ENCODE measurements at regions not wholly inside any gene's neighbourhood (a gene's known extent, or its start where the extent isn't known, plus 50 kb on each side); places are given as distances from the start of the nearest gene placed in this dataset.

DNA sequence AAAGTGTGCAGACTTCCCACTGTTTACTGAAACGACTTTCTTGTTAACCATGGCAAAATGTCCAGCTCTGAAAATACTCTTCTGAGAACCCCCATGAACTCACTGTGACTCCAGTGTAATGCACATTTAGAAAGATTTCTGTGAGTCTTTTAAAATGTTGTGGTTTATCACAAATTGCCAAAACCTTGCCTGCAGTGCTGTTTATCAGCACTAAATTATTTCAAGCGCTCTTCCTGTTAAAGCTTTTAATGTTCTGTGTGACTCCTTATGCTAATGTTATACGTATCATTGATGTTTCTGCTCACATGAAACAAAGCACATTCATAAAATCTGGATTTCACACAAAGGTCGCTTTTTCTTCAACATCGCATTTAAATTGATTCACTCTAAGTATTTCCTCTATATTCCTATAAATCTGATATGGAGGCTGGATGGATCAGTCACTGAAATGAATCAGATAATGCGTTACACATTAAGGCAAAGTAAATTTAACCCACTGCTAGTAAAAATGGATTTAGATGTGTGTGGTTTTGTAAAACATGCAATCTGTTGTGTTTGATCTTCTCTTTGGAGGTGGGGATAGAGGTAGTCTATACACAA, 521.2 kb downstream of the NYAP2 start:
- ChIA-PET CTCF (interaction anchor here (1.2 kb wide), 1 partner anchor 30 kb away, joined by 5 read pairs; no protein-coding TSS in a partner anchor), POLR2A (no interaction called here)
- no peak for TF ChIP-seq ZNF510 (tag by site-specific recombination; IDR thresholded peaks at IDR 0.05; ENCODE audit: insufficient replicate concordance)
- TF ChIP-seq ZNF791 (tag by site-specific recombination; IDR thresholded peaks at IDR 0.05) = no peak
- TF ChIP-seq, protein P1, sequence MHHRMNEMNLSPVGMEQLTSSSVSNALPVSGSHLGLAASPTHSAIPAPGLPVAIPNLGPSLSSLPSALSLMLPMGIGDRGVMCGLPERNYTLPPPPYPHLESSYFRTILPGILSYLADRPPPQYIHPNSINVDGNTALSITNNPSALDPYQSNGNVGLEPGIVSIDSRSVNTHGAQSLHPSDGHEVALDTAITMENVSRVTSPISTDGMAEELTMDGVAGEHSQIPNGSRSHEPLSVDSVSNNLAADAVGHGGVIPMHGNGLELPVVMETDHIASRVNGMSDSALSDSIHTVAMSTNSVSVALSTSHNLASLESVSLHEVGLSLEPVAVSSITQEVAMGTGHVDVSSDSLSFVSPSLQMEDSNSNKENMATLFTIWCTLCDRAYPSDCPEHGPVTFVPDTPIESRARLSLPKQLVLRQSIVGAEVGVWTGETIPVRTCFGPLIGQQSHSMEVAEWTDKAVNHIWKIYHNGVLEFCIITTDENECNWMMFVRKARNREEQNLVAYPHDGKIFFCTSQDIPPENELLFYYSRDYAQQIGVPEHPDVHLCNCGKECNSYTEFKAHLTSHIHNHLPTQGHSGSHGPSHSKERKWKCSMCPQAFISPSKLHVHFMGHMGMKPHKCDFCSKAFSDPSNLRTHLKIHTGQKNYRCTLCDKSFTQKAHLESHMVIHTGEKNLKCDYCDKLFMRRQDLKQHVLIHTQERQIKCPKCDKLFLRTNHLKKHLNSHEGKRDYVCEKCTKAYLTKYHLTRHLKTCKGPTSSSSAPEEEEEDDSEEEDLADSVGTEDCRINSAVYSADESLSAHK (tag by site-specific recombination; IDR thresholded peaks at IDR 0.05) = no peak
- no peak for TF ChIP-seq SCRT2 (tag by site-specific recombination; IDR thresholded peaks at IDR 0.05)
- no peak for TF ChIP-seq ZSCAN30 (tag by site-specific recombination; IDR thresholded peaks at IDR 0.05)
- TF ChIP-seq, protein P2, sequence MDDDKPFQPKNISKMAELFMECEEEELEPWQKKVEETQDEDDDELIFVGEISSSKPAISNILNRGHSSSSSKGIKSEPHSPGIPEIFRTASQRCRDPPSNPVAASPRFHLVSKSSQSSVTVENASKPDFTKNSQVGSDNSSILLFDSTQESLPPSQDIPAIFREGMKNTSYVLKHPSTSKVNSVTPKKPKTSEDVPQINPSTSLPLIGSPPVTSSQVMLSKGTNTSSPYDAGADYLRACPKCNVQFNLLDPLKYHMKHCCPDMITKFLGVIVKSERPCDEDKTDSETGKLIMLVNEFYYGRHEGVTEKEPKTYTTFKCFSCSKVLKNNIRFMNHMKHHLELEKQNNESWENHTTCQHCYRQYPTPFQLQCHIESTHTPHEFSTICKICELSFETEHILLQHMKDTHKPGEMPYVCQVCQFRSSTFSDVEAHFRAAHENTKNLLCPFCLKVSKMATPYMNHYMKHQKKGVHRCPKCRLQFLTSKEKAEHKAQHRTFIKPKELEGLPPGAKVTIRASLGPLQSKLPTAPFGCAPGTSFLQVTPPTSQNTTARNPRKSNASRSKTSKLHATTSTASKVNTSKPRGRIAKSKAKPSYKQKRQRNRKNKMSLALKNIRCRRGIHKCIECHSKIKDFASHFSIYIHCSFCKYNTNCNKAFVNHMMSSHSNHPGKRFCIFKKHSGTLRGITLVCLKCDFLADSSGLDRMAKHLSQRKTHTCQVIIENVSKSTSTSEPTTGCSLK (tag by site-specific recombination; IDR thresholded peaks at IDR 0.05) = no peak
- TF ChIP-seq REPIN1 (tag by site-specific recombination; IDR thresholded peaks at IDR 0.05; ENCODE audit: low read depth) = no peak
- TF ChIP-seq KLF9 (tag by site-specific recombination; IDR thresholded peaks at IDR 0.05; ENCODE audit: low read depth) = no peak
- TF ChIP-seq ZNF629 (tag by site-specific recombination; IDR thresholded peaks at IDR 0.05) = no peak
- TF ChIP-seq ZNF16 (tag by site-specific recombination; IDR thresholded peaks at IDR 0.05; ENCODE audit: low read depth) = no peak
- TF ChIP-seq MEIS1 (CRISPR knock-in tag; IDR thresholded peaks at IDR 0.05; ENCODE audit: borderline replicate concordance) = no peak
- TF ChIP-seq PRDM1 (tag by site-specific recombination; IDR thresholded peaks at IDR 0.05) = no peak
- TF ChIP-seq ZNF133 (tag by site-specific recombination; IDR thresholded peaks at IDR 0.05) = no peak
- TF ChIP-seq, protein P3, sequence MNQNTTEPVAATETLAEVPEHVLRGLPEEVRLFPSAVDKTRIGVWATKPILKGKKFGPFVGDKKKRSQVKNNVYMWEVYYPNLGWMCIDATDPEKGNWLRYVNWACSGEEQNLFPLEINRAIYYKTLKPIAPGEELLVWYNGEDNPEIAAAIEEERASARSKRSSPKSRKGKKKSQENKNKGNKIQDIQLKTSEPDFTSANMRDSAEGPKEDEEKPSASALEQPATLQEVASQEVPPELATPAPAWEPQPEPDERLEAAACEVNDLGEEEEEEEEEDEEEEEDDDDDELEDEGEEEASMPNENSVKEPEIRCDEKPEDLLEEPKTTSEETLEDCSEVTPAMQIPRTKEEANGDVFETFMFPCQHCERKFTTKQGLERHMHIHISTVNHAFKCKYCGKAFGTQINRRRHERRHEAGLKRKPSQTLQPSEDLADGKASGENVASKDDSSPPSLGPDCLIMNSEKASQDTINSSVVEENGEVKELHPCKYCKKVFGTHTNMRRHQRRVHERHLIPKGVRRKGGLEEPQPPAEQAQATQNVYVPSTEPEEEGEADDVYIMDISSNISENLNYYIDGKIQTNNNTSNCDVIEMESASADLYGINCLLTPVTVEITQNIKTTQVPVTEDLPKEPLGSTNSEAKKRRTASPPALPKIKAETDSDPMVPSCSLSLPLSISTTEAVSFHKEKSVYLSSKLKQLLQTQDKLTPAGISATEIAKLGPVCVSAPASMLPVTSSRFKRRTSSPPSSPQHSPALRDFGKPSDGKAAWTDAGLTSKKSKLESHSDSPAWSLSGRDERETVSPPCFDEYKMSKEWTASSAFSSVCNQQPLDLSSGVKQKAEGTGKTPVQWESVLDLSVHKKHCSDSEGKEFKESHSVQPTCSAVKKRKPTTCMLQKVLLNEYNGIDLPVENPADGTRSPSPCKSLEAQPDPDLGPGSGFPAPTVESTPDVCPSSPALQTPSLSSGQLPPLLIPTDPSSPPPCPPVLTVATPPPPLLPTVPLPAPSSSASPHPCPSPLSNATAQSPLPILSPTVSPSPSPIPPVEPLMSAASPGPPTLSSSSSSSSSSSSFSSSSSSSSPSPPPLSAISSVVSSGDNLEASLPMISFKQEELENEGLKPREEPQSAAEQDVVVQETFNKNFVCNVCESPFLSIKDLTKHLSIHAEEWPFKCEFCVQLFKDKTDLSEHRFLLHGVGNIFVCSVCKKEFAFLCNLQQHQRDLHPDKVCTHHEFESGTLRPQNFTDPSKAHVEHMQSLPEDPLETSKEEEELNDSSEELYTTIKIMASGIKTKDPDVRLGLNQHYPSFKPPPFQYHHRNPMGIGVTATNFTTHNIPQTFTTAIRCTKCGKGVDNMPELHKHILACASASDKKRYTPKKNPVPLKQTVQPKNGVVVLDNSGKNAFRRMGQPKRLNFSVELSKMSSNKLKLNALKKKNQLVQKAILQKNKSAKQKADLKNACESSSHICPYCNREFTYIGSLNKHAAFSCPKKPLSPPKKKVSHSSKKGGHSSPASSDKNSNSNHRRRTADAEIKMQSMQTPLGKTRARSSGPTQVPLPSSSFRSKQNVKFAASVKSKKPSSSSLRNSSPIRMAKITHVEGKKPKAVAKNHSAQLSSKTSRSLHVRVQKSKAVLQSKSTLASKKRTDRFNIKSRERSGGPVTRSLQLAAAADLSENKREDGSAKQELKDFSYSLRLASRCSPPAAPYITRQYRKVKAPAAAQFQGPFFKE (tag by site-specific recombination; IDR thresholded peaks at IDR 0.05; ENCODE audit: borderline replicate concordance) = no peak
- H3K27ac ChIP-seq (ENCODE audit: extremely low read depth, low read depth, low read length) = no peak overlapping the region
- H3K36me3 ChIP-seq (ENCODE audit: control insufficient read depth in 2 of 2, insufficient read depth in 1 of 2, low read length in 2 of 2) = no peaks in the 10 kb centered on the region
- H3K4me3 ChIP-seq (ENCODE audit: low read depth, low read length) = no peak overlapping the region
- H3K4me1 ChIP-seq (ENCODE audit: control insufficient read depth, insufficient read depth, low read length) = no peaks in the 10 kb centered on the region
- H3K9me3 ChIP-seq (ENCODE audit: control insufficient read depth, insufficient read depth, low read depth, low read length) = no peaks in the 10 kb centered on the region

DNA sequence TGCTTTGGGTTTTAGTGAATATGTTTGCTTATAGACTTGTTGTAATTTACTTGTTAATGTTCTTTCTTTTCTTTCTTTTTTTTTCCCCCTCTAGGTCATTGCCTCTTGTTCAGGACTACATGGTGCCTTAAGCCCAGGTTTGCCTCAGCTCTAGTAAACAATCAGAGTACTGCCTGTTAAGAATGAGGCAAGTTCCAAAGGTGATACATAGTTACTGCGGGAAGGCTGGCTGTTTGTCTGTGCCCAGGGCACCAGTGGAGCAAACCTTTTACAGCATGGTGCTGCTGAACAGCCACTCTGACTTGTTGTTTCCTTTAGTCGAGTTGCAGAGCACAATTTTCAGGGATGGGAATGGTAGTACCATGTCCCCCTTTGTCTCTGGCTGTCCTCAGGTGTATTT, 517.2 kb downstream of the NYAP2 start:
- H3K27ac ChIP-seq (ENCODE audit: extremely low read depth, low read depth, low read length) = no peak overlapping the region
- no peak overlapping the region for H3K4me3 ChIP-seq (ENCODE audit: low read depth, low read length)
- no peaks in the 10 kb centered on the region for H3K36me3 ChIP-seq (ENCODE audit: control insufficient read depth in 2 of 2, insufficient read depth in 1 of 2, low read length in 2 of 2)
- TF ChIP-seq, protein P2 (tag by site-specific recombination; IDR thresholded peaks at IDR 0.05) = no peak
- TF ChIP-seq ZNF426 (tag by site-specific recombination; IDR thresholded peaks at IDR 0.05) (no peak), ZNF391 (tag by site-specific recombination; IDR thresholded peaks at IDR 0.05; ENCODE audit: borderline replicate concordance, low read depth) (no peak), ZNF24 (tag by site-specific recombination; IDR thresholded peaks at IDR 0.05) (no peak), OVOL3 (tag by site-specific recombination; IDR thresholded peaks at IDR 0.05) (no peak), ZNF501 (tag by site-specific recombination; IDR thresholded peaks at IDR 0.05) (no peak), GLI2 (tag by site-specific recombination; IDR thresholded peaks at IDR 0.05; ENCODE audit: borderline replicate concordance, low read depth) (no peak), ZNF221 (tag by site-specific recombination; IDR thresholded peaks at IDR 0.05; ENCODE audit: borderline replicate concordance) (no peak), RBAK (tag by site-specific recombination; IDR thresholded peaks at IDR 0.05) (no peak)
- H3K9me3 ChIP-seq (ENCODE audit: control insufficient read depth, insufficient read depth, low read depth, low read length) = no peaks in the 10 kb centered on the region
- ChIA-PET POLR2A (no interaction called here), CTCF (interaction anchor here (0.7 kb wide), 1 partner anchor 1693 kb away, joined by 3 read pairs; no protein-coding TSS in a partner anchor)
- no peaks in the 10 kb centered on the region for H3K4me1 ChIP-seq (ENCODE audit: control insufficient read depth, insufficient read depth, low read length)
